Left lung (tissue), 4 donors: ENCODE measurements at regions not wholly inside any gene's neighbourhood (a gene's known extent, or its start where the extent isn't known, plus 50 kb on each side); places are given as distances from the start of the nearest gene placed in this dataset.

ENCODE experiments used
- ATAC-seq: fragments of 200-7000 bp; cut with Tn5 transposase; one replicate; pipeline ENCODE4 v1.9.1; 2020; ENCODE audit warnings: moderate library complexity
- DNase-seq, 4 donors: peaks; one replicate each; pipeline ENCODE4 v3.0.0-alpha.2; 2013 to 2020
- H3K27ac ChIP-seq, 2 donors: fragments of 200-600 bp; sonication (generic) in 1 of 2; one replicate each; pipeline versions ENCODE4 v1.5.0 to v1.8.0; 2020 to 2021
- H3K27me3 ChIP-seq, 2 donors: fragments of 200-600 bp; sonication (generic) in 1 of 2; one replicate each; pipeline versions ENCODE4 v1.5.0 to v1.8.0; 2020 to 2021
- H3K36me3 ChIP-seq, 2 donors: fragments of 200-600 bp; sonication (generic) in 1 of 2; one replicate each; pipeline versions ENCODE4 v1.5.0 to v1.8.0; 2020 to 2021
- H3K4me1 ChIP-seq, 2 donors: fragments of 200-600 bp; one replicate each; pipeline ENCODE4 v1.8.0; 2021
- H3K4me3 ChIP-seq, 2 donors: fragments of 200-600 bp; sonication (generic) in 1 of 2; one replicate each; pipeline versions ENCODE4 v1.5.0 to v1.8.0; 2020 to 2021; ENCODE audit warnings: mild to moderate bottlenecking in 1 of 2
- H3K9me3 ChIP-seq, 2 donors: fragments of 200-600 bp; sonication (generic) in 1 of 2; one replicate each; pipeline versions ENCODE4 v1.5.0 to v1.8.0; 2020 to 2021
- intact Hi-C, 2 donors: fragments of 100-400 bp; cut with DNase I; formaldehyde crosslinking; loops; one replicate each; pipeline versions ENCODE4 v1.11.2 to v1.14.2; 2022
- TF ChIP-seq, protein P1 (sequence below), 2 donors: fragments of 200-600 bp; sonication (generic) in 1 of 2; IDR thresholded peaks; one replicate each; pipeline versions ENCODE4 v1.5.0 to v1.8.0; 2021; ENCODE audit warnings: antibody characterized with exemption in 2 of 2
- donor health status: DM: no; HTN: yes; CAD: no.
- donor health status: DM: no; HTN: no; CAD: no.

DNA sequence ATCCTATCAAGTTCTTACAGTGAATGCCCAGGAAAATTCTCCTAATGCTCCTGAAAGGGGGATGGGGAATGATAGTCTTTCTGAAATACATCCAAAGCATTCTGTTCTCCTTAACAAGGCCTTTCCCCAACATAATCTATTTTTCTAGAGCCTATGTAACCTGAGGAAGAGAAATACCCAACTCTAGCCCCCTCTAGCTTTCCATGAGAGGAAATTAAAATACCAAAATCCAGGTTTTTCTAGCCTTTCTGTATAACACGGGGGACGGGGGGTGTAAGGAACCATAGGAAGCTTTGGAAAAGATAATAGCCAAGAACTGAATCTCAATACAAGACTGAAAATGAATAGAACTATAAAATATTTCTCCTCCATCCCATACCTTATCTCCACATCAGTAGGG lies 815.9 kb downstream of the SLITRK6 start:
- TF ChIP-seq, protein P1, sequence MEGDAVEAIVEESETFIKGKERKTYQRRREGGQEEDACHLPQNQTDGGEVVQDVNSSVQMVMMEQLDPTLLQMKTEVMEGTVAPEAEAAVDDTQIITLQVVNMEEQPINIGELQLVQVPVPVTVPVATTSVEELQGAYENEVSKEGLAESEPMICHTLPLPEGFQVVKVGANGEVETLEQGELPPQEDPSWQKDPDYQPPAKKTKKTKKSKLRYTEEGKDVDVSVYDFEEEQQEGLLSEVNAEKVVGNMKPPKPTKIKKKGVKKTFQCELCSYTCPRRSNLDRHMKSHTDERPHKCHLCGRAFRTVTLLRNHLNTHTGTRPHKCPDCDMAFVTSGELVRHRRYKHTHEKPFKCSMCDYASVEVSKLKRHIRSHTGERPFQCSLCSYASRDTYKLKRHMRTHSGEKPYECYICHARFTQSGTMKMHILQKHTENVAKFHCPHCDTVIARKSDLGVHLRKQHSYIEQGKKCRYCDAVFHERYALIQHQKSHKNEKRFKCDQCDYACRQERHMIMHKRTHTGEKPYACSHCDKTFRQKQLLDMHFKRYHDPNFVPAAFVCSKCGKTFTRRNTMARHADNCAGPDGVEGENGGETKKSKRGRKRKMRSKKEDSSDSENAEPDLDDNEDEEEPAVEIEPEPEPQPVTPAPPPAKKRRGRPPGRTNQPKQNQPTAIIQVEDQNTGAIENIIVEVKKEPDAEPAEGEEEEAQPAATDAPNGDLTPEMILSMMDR (IDR thresholded peaks at IDR 0.05): no peak
- H3K27ac ChIP-seq: no peak overlapping the region
- H3K4me1 ChIP-seq: no peaks in the 10 kb centered on the region
- intact Hi-C loops: no loop called here
- ATAC-seq (no peak), DNase-seq (no peak)
- no peaks in the 10 kb centered on the region for H3K36me3 ChIP-seq
- H3K4me3 ChIP-seq: no peak overlapping the region
- no peaks in the 10 kb centered on the region for H3K9me3 ChIP-seq
- no peaks in the 10 kb centered on the region for H3K27me3 ChIP-seq

DNA sequence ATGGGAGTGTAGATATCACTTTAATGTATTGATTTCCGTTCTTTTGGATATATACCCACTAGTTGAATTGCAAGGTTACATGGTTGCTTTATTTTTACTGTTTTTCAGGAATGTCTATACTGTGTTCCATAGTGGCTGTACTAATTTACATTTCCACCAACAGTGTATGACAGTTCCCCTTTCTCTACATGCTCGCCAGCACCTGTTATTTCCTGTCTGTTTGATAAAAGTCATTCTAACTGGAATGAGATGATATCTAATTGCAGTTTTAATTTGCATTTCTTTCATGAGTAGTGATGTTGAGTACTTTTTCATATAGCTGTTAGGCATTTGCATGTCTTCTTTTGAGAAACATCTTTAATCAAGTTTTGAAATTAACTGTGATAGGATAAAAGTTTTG lies 818.6 kb downstream of the SLITRK6 start:
- no peaks in the 10 kb centered on the region for H3K36me3 ChIP-seq
- intact Hi-C loops: no loop called here
- no peak for ATAC-seq

DNA sequence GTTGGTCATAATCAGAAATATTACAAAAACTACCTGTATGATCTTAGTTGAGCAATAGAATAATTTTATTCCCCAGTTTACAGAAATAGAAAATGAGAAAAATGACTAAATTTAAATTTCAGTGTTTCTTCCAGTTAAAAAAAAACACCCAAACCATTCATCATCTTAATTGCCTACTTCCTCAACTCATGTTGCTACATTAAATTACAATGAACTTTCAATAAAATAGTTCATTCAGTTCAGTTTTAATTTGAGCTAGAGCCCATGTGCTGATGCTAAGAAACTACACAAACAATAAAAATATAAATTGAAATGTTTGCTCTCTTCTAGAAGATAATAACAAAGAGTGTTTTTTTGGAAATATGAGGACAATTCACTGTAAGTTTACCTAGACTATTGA lies 820.4 kb downstream of the SLITRK6 start:
- no peak overlapping the region for H3K4me3 ChIP-seq
- H3K27ac ChIP-seq: no peak overlapping the region
- H3K9me3 ChIP-seq: no peaks in the 10 kb centered on the region
- TF ChIP-seq, protein P1 (IDR thresholded peaks at IDR 0.05): no peak
- H3K4me1 ChIP-seq: no peaks in the 10 kb centered on the region
- intact Hi-C loops: no loop called here
- no peaks in the 10 kb centered on the region for H3K27me3 ChIP-seq
- no peaks in the 10 kb centered on the region for H3K36me3 ChIP-seq
- no peak for ATAC-seq
- DNase-seq: no peak

More for the DNA sequence above, 818.6 kb downstream of the SLITRK6 start:
- TF ChIP-seq, protein P1 (IDR thresholded peaks at IDR 0.05): no peak
- DNase-seq: no peak
- Histone ChIP-seq H3K9me3 (no peaks in the 10 kb centered on the region), H3K27me3 (no peaks in the 10 kb centered on the region), H3K27ac (no peak overlapping the region), H3K4me1 (no peaks in the 10 kb centered on the region), H3K4me3 (no peak overlapping the region)

DNA sequence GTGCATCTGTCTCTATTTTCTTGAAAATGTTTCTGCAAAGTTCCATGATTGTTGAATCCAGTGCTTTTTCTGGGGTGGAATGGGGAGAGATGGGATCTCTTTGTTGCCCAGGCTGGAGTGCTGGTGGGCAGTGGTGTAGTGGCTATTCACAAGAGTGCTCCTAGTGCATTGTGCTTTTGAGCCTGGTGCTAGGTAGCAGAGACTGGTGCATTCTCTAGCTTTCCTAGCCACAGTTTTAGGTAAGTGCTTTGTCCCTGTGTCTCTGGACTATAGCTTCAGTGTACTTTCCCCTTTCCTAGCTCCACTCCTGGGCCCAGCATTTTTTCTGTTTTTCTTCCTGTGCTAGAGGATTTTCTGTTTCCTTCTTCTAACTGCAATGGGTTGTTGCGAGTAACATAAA lies 825.6 kb downstream of the SLITRK6 start:
- H3K4me3 ChIP-seq: no peak overlapping the region
- no peaks in the 10 kb centered on the region for H3K36me3 ChIP-seq
- intact Hi-C loops: no loop called here
- no peaks in the 10 kb centered on the region for H3K27me3 ChIP-seq
- DNase-seq: no peak
- TF ChIP-seq, protein P1 (IDR thresholded peaks at IDR 0.05): no peak
- no peak overlapping the region for H3K27ac ChIP-seq
- H3K4me1 ChIP-seq: no peaks in the 10 kb centered on the region
- ATAC-seq: no peak
- no peaks in the 10 kb centered on the region for H3K9me3 ChIP-seq

DNA sequence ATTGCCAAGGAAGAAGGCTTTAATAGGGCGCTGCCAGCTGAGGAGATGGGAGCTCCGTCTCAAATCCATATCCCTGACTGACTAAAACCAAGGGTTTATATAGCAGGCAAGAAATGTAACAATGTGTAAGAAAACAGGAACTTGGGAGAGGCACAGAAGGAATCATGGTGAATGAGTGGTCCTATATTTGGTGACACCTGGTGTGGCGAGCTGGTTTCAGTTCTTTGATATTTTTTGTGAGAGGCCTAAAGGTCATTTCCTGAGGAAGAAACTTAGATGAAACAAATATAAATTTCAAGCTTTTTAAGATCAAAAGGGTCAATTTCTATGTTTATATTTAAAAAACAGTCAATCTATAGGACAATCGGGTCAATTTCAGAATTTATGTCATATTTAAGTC lies 826.3 kb downstream of the SLITRK6 start:
- Histone ChIP-seq H3K4me1 (no peaks in the 10 kb centered on the region), H3K4me3 (no peak overlapping the region), H3K27me3 (no peaks in the 10 kb centered on the region), H3K9me3 (no peaks in the 10 kb centered on the region), H3K27ac (no peak overlapping the region), H3K36me3 (no peaks in the 10 kb centered on the region)
- intact Hi-C loops: no loop called here
- no peak for ATAC-seq
- TF ChIP-seq, protein P1 (IDR thresholded peaks at IDR 0.05): no peak
- no peak for DNase-seq
